NT2/D1 (cell line): ENCODE measurements at regions not wholly inside any gene's neighbourhood (a gene's known extent, or its start where the extent isn't known, plus 50 kb on each side); places are given as distances from the start of the nearest gene placed in this dataset.

Source experiments
- DNase-seq: peaks from one replicate; pipeline ENCODE4 v3.0.0-alpha.2; 2011; ENCODE audit warnings: low read depth, low spot score
- H3K27me3 ChIP-seq: 2 replicates; pipeline ENCODE4 v1.6.0; 2011; ENCODE audit warnings: mild to moderate bottlenecking; ENCODE audit not compliant: insufficient read length, insufficient read depth
- H3K36me3 ChIP-seq: 2 replicates; pipeline ENCODE4 v1.6.1; 2011; ENCODE audit warnings: mild to moderate bottlenecking, low read length, mixed read lengths; ENCODE audit not compliant: insufficient read depth, insufficient read length
- H3K4me1 ChIP-seq: 2 replicates; pipeline ENCODE4 v1.5.1; 2011; ENCODE audit not compliant: insufficient read depth, insufficient read length
- H3K4me3 ChIP-seq: 2 replicates; pipeline ENCODE4 v1.5.1; 2011; ENCODE audit warnings: low read depth; ENCODE audit not compliant: insufficient read length
- H3K9ac ChIP-seq: 2 replicates; pipeline ENCODE4 v1.6.0; 2011; ENCODE audit warnings: low read depth; ENCODE audit not compliant: insufficient read length
- H3K9me3 ChIP-seq: 2 replicates; pipeline ENCODE4 v1.5.1; 2011; ENCODE audit warnings: mild to moderate bottlenecking, low read length; ENCODE audit not compliant: insufficient read depth
- SUZ12 ChIP-seq: IDR thresholded peaks from 2 replicates; pipeline ENCODE4 v1.6.1; 2011; ENCODE audit not compliant: insufficient read length, insufficient read depth; ENCODE audit errors: extremely low read depth
- YY1 ChIP-seq: IDR thresholded peaks from 2 replicates; pipeline ENCODE4 v1.6.1; 2011; ENCODE audit not compliant: insufficient read length, insufficient read depth
- ZNF274 ChIP-seq: IDR thresholded peaks from 2 replicates; pipeline ENCODE4 v1.6.1; 2011; ENCODE audit warnings: mild to moderate bottlenecking, low read depth, low read length

- DNase-seq, result peak; percentile 28
- Histone ChIP-seq H3K4me3 (no peak overlapping the region), H3K27me3 (no peaks in the 10 kb centered on the region), H3K36me3 (no peaks in the 10 kb centered on the region), H3K9me3 (peaks cover 6% of the 10 kb centered on the region; the same call in 1 of the 2 replicates), H3K4me1 (no peaks in the 10 kb centered on the region), H3K9ac (no peak overlapping the region)
- TF ChIP-seq ZNF274 (no peak), SUZ12 (no peak), YY1 (no peak)
Observed at GRCh38 chr20:4546342-4546741, 139.9 kb upstream of the PRNP start.

- H3K4me1 ChIP-seq, result no peaks in the 10 kb centered on the region
- peaks cover 6% of the 10 kb centered on the region; the same call in 1 of the 2 replicates for H3K9me3 ChIP-seq
Observed at GRCh38 chr20:4545526-4545925, 140.7 kb upstream of the PRNP start.

GRCh38 chr20:4544765-4545164 lies 141.5 kb upstream of the PRNP start:
- no peak for TF ChIP-seq YY1
- TF ChIP-seq SUZ12, result no peak
- TF ChIP-seq ZNF274, result no peak
- H3K4me3 ChIP-seq, result no peak overlapping the region
- H3K4me1 ChIP-seq, result no peaks in the 10 kb centered on the region
- DNase-seq, result no peak
- H3K9me3 ChIP-seq, result peaks cover 6% of the 10 kb centered on the region; the same call in 1 of the 2 replicates
- no peaks in the 10 kb centered on the region for H3K36me3 ChIP-seq
- H3K27me3 ChIP-seq, result no peaks in the 10 kb centered on the region
- no peak overlapping the region for H3K9ac ChIP-seq

More at GRCh38 chr20:4545526-4545925, 140.7 kb upstream of the PRNP start:
- Histone ChIP-seq H3K27me3 (no peaks in the 10 kb centered on the region), H3K9ac (no peak overlapping the region), H3K4me3 (no peak overlapping the region), H3K36me3 (no peaks in the 10 kb centered on the region)
- DNase-seq, result no peak
- TF ChIP-seq SUZ12 (no peak), YY1 (no peak), ZNF274 (no peak)

- no peaks in the 10 kb centered on the region for H3K36me3 ChIP-seq
- no peak overlapping the region for H3K4me3 ChIP-seq
- H3K9me3 ChIP-seq, result no peaks in the 10 kb centered on the region
- TF ChIP-seq SUZ12, result no peak
- DNase-seq, result no peak
- no peaks in the 10 kb centered on the region for H3K27me3 ChIP-seq
- H3K4me1 ChIP-seq, result no peaks in the 10 kb centered on the region
- no peak overlapping the region for H3K9ac ChIP-seq
Observed at GRCh38 chr20:4542270-4542669, 144.0 kb upstream of the PRNP start.

- Histone ChIP-seq H3K36me3 (no peaks in the 10 kb centered on the region), H3K4me1 (no peaks in the 10 kb centered on the region), H3K9me3 (no peaks in the 10 kb centered on the region), H3K4me3 (no peak overlapping the region), H3K27me3 (no peaks in the 10 kb centered on the region), H3K9ac (no peak overlapping the region)
- TF ChIP-seq SUZ12 (no peak), YY1 (no peak), ZNF274 (no peak)
- no peak for DNase-seq
Observed at GRCh38 chr20:4534315-4534714, 151.9 kb upstream of the PRNP start.

- Histone ChIP-seq H3K4me3 (no peak overlapping the region), H3K27me3 (no peaks in the 10 kb centered on the region), H3K9ac (no peak overlapping the region), H3K9me3 (no peaks in the 10 kb centered on the region), H3K36me3 (no peaks in the 10 kb centered on the region), H3K4me1 (no peaks in the 10 kb centered on the region)
- TF ChIP-seq YY1 (no peak), ZNF274 (no peak), SUZ12 (no peak)
- DNase-seq, result no peak
Observed at GRCh38 chr20:4533368-4534133, 152.7 kb upstream of the PRNP start.

- DNase-seq, result no peak
- no peaks in the 10 kb centered on the region for H3K4me1 ChIP-seq
- no peak for TF ChIP-seq ZNF274
- TF ChIP-seq YY1, result no peak
- TF ChIP-seq SUZ12, result no peak
- no peak overlapping the region for H3K9ac ChIP-seq
- no peaks in the 10 kb centered on the region for H3K27me3 ChIP-seq
- H3K9me3 ChIP-seq, result no peaks in the 10 kb centered on the region
- no peak overlapping the region for H3K4me3 ChIP-seq
- H3K36me3 ChIP-seq, result no peaks in the 10 kb centered on the region
Observed at GRCh38 chr20:4532772-4533171, 153.5 kb upstream of the PRNP start.

GRCh38 chr20:4524792-4525191 lies 161.5 kb upstream of the PRNP start:
- Histone ChIP-seq H3K9ac (no peak overlapping the region), H3K4me3 (no peak overlapping the region), H3K9me3 (no peaks in the 10 kb centered on the region), H3K4me1 (no peaks in the 10 kb centered on the region), H3K27me3 (no peaks in the 10 kb centered on the region), H3K36me3 (no peaks in the 10 kb centered on the region)
- no peak for TF ChIP-seq SUZ12
- TF ChIP-seq YY1, result no peak
- TF ChIP-seq ZNF274, result no peak
- DNase-seq, result no peak
